Fibroblast of mammary gland (primary cell): ENCODE measurements at regions not wholly inside any gene's neighbourhood (a gene's known extent, or its start where the extent isn't known, plus 50 kb on each side); places are given as distances from the start of the nearest gene placed in this dataset.

Experiments
- DNase-seq: peaks from one replicate; pipeline ENCODE4 v3.0.0-alpha.2; 2010; ENCODE audit warnings: low read depth
- H3K4me3 ChIP-seq: 2 replicates; pipeline ENCODE4 v1.5.1; 2011; ENCODE audit warnings: low read depth, mild to moderate bottlenecking, low read length, moderate library complexity; ENCODE audit not compliant: control insufficient read depth
- TF ChIP-seq, protein P1 (sequence below): conservative IDR thresholded peaks from 2 replicates; pipeline ENCODE4 v1.5.1; 2011; ENCODE audit warnings: low read depth, low read length, inconsistent platforms; ENCODE audit not compliant: control insufficient read depth, insufficient read depth

DNA sequence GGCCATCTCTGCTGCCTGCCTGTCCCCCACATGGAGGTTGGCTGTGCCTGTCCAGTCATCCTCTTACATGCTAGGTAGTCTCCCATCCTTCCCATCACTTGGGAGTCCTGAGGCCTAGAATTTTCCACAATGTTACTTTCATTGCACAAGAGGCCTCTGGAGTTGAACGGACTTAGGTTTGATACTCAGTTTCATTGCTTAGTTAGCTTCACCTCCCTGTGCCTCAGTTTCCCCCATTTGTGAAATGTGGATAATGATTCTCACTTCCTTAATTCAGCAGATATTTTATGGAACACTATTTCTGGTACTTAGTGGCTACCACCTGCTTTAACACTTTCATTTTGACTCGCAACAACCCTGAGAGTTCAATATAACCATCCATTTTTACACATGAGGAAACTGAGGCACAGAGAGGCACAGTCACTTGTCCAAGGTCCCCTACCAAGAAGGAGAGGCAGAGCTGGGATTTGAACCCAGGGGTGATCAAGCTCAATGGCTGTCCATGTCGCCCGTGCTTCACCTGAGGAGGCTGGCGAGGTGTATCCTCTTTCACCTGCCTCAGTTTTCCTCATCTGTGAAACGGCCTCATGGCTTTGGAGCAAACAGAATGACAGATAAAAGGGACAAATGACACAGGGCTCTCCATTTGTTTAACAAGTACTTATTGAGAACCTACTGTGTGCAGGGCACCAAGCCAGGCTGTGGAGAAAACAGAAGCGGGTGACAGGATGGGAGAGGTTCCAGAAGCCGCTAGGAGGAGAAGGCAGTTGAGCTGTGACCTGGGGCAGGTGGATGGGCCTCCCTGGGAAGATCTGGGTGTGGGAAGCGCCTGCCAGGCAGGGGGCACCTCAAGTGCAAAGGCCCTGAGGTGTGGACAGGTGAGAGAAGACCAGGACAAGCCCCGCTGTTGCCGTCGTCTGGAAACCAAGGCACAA is 154.3 kb upstream of the PTPN1 start:
- TF ChIP-seq, protein P1, sequence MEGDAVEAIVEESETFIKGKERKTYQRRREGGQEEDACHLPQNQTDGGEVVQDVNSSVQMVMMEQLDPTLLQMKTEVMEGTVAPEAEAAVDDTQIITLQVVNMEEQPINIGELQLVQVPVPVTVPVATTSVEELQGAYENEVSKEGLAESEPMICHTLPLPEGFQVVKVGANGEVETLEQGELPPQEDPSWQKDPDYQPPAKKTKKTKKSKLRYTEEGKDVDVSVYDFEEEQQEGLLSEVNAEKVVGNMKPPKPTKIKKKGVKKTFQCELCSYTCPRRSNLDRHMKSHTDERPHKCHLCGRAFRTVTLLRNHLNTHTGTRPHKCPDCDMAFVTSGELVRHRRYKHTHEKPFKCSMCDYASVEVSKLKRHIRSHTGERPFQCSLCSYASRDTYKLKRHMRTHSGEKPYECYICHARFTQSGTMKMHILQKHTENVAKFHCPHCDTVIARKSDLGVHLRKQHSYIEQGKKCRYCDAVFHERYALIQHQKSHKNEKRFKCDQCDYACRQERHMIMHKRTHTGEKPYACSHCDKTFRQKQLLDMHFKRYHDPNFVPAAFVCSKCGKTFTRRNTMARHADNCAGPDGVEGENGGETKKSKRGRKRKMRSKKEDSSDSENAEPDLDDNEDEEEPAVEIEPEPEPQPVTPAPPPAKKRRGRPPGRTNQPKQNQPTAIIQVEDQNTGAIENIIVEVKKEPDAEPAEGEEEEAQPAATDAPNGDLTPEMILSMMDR = no peak
- no peak for DNase-seq
- H3K4me3 ChIP-seq = no peak overlapping the region

DNA sequence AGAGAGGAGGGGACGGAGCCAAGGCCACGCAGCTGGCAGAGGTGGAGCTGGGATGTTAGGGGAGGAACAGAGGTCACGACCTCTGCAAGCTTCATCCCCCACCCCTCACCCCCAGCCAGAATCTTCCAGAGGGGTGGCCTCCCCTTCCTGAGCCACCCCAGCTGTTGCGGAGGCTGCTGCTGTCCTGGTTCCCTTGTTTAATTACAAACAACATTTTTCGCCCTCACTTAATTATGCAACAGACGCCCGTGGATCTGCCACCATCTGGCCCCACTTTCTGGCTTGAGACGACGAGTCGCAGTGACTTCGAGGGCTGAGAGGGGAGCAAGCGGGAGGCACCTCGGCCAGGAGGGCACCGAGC is 153.7 kb upstream of the PTPN1 start:
- no peak overlapping the region for H3K4me3 ChIP-seq
- TF ChIP-seq, protein P1 = no peak
- no peak for DNase-seq

DNA sequence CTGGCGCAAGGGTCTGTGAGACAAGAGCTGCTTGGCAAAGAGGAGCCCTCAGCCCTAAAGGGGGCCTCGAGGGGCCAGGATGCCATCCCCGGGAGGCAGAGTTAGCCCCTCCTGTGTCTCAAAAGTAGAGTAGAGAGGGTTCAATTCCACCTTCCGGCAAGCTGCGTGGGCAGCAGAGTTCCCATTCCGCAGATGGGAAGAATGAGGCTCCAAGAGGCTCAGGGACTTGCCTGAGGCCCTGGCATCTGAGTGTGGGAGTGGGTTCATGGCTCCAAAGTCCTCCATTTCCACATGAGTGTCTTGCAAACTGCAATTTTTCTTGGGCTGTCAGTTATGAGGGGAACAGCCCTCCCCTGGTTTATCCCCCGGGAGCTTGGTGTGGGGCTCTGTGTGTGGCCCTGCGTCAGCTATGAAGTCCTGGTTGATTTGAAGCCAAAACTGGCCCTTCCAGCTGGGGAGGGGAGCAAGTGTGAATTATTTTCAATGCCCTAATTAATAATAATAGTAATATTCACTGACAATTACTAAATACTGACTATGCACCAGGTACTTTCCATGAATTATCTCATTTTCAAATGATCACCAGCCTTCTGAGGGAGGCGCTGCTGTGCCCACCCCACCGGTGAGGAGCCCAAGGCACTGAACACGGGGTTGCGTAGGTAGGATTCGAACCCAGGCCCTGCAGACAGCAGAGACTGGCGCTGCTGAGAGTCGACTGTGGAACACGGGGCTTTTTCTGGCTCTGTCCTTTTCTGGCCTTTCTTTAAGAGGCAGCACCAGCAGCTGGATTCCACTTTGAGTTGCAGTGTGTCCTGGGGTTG is 153.0 kb upstream of the PTPN1 start:
- H3K4me3 ChIP-seq = no peak overlapping the region
- TF ChIP-seq, protein P1 = no peak
- no peak for DNase-seq

DNA sequence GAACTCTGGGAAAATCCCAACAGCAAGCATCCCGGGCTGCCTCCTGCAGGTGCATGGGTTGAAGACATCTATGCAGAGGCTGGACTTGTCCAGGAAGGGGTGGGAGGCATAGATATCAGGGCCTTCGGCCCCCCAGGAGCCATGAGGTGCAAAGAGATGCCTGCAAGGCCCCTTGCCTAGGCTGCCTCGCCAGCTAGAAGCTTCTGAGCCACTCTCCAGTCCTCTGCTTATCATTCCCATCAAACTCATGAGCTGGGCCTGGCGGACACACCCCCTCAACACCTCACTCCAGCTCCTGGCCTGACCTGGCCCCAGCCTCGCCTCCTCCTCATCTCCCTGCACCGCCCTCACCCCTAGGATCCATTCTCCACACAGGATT is 152.4 kb upstream of the PTPN1 start:
- TF ChIP-seq, protein P1 = no peak
- H3K4me3 ChIP-seq = no peak overlapping the region
- no peak for DNase-seq

DNA sequence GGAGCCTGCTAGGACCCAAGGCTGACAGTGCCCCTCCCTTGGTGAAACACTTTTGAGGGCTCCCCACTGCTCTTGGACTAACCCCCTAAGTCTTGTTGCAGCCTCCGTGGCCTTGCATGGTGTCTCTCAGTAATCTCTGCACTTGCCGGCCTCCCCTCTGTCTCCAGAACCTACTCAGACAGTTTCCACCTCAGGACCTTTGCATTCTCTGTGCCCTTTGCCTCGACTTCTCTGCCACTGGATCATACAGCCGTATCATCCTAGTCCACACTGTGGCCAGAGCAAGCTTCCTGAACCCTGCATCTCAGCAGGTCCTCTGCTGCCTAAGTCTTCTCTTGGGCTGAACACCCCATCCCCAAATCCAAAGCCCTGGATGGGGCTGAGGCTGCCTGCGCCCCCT is 152.0 kb upstream of the PTPN1 start:
- H3K4me3 ChIP-seq = no peak overlapping the region
- no peak for DNase-seq
- TF ChIP-seq, protein P1 = no peak

DNA sequence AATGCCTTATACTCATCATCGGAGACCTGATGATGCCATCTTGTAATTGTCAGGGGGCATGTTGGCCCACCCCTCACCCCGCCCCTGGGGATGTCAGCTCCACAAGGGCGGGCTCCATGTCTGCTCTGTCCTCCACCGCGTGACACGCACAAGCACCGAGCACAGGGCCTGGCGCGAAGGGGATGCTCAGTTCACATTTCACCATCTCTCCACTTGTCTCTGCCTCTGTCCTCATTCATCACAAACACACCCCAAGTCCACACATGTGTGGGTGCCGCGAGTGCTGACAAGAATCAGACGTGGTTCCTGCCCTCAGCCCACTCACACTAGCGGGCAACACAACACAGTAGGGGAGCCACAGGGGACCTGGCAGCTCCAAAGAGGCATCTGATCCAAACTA is 151.2 kb upstream of the PTPN1 start:
- TF ChIP-seq, protein P1 = no peak
- DNase-seq = no peak
- no peak overlapping the region for H3K4me3 ChIP-seq
